ENCODE measurements at regions not wholly inside any gene's neighbourhood (a gene's known extent, or its start where the extent isn't known, plus 50 kb on each side); places are given as distances from the start of the nearest gene placed in this dataset.

GRCh38 chr5:93179466-93179865 is 401.6 kb downstream of the NR2F1-AS1 start:
- H3K4me3 ChIP-seq (ENCODE audit: low read length in 3 of 3) = no peak overlapping the region
- H3K4me1 ChIP-seq (ENCODE audit: control insufficient read depth in 2 of 3, insufficient read depth in 2 of 3, low read depth in 1 of 3, low read length in 3 of 3) = no peaks in the 10 kb centered on the region
- intact Hi-C loops (cut with DNase I) = no loop called here
- no peaks in the 10 kb centered on the region for H3K9me3 ChIP-seq (ENCODE audit: control insufficient read depth in 2 of 3, insufficient read depth in 1 of 3, low read length in 3 of 3)
- H3K27me3 ChIP-seq (ENCODE audit: control insufficient read depth, insufficient read depth, low read length) = no peaks in the 10 kb centered on the region
- H3K9ac ChIP-seq (ENCODE audit: low read length in 3 of 3) = no peak overlapping the region
- TF ChIP-seq, protein P1, sequence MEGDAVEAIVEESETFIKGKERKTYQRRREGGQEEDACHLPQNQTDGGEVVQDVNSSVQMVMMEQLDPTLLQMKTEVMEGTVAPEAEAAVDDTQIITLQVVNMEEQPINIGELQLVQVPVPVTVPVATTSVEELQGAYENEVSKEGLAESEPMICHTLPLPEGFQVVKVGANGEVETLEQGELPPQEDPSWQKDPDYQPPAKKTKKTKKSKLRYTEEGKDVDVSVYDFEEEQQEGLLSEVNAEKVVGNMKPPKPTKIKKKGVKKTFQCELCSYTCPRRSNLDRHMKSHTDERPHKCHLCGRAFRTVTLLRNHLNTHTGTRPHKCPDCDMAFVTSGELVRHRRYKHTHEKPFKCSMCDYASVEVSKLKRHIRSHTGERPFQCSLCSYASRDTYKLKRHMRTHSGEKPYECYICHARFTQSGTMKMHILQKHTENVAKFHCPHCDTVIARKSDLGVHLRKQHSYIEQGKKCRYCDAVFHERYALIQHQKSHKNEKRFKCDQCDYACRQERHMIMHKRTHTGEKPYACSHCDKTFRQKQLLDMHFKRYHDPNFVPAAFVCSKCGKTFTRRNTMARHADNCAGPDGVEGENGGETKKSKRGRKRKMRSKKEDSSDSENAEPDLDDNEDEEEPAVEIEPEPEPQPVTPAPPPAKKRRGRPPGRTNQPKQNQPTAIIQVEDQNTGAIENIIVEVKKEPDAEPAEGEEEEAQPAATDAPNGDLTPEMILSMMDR (IDR thresholded peaks at IDR 0.05; ENCODE audit: borderline replicate concordance, extremely low read depth, insufficient read depth) = no peak
- H3K27ac ChIP-seq (ENCODE audit: low read depth in 2 of 2, low read length in 2 of 2) = no peak overlapping the region
- DNase-seq (no peak), FAIRE-seq (no peak)
- no peaks in the 10 kb centered on the region for H3K36me3 ChIP-seq (ENCODE audit: control insufficient read depth in 2 of 3, insufficient read depth in 3 of 3, low read length in 3 of 3)

- Histone ChIP-seq H3K4me1 (ENCODE audit: control insufficient read depth in 2 of 3, insufficient read depth in 2 of 3, low read depth in 1 of 3, low read length in 3 of 3) (no peaks in the 10 kb centered on the region), H3K27ac (ENCODE audit: low read depth in 2 of 2, low read length in 2 of 2) (no peak overlapping the region), H3K9me3 (ENCODE audit: control insufficient read depth in 2 of 3, insufficient read depth in 1 of 3, low read length in 3 of 3) (no peaks in the 10 kb centered on the region), H3K36me3 (ENCODE audit: control insufficient read depth in 2 of 3, insufficient read depth in 3 of 3, low read length in 3 of 3) (no peaks in the 10 kb centered on the region), H3K27me3 (ENCODE audit: control insufficient read depth, insufficient read depth, low read length) (no peaks in the 10 kb centered on the region), H3K4me3 (ENCODE audit: low read length in 3 of 3) (no peak overlapping the region), H3K9ac (ENCODE audit: low read length in 3 of 3) (no peak overlapping the region)
- intact Hi-C loops (cut with DNase I) = no loop called here
- FAIRE-seq (no peak), DNase-seq (no peak)
- TF ChIP-seq, protein P1 (IDR thresholded peaks at IDR 0.05; ENCODE audit: borderline replicate concordance, extremely low read depth, insufficient read depth) = no peak
These were observed 406.1 kb downstream of the NR2F1-AS1 start for GRCh38 chr5:93174930-93175329.

DNA sequence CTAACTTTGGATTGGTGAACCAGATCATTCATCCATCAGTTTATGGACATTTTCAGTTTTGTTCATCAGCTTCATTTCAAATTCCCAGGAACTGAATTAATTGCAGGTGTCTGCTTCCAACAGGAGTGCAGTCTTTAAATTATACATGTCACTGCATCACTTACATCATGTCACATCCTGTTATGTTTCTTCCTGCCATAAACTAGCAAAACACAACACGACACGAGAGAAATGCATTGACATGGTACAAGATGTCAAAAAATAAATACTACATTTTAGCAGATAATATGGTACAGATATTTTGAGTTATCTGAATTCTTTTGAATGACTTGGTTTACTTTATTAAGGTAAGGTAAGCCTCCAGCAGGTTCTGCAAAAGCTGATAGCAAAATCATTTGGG is 415.5 kb downstream of the NR2F1-AS1 start:
- no peaks in the 10 kb centered on the region for H3K36me3 ChIP-seq (ENCODE audit: control insufficient read depth in 2 of 3, insufficient read depth in 3 of 3, low read length in 3 of 3)
- intact Hi-C loops (cut with DNase I) = no loop called here
- H3K9ac ChIP-seq (ENCODE audit: low read length in 3 of 3) = no peak overlapping the region
- TF ChIP-seq, protein P1 (IDR thresholded peaks at IDR 0.05; ENCODE audit: borderline replicate concordance, extremely low read depth, insufficient read depth) = no peak
- no peak overlapping the region for H3K4me3 ChIP-seq (ENCODE audit: low read length in 3 of 3)
- H3K4me1 ChIP-seq (ENCODE audit: control insufficient read depth in 2 of 3, insufficient read depth in 2 of 3, low read depth in 1 of 3, low read length in 3 of 3) = peaks cover 5 to 13% (median 5%) of the 10 kb centered on the region in 3 donors
- no peaks in the 10 kb centered on the region for H3K9me3 ChIP-seq (ENCODE audit: control insufficient read depth in 2 of 3, insufficient read depth in 1 of 3, low read length in 3 of 3)
- FAIRE-seq = no peak
- DNase-seq = no peak
- H3K27ac ChIP-seq (ENCODE audit: low read depth in 2 of 2, low read length in 2 of 2) = no peak overlapping the region
- no peaks in the 10 kb centered on the region for H3K27me3 ChIP-seq (ENCODE audit: control insufficient read depth, insufficient read depth, low read length)

GRCh38 chr5:93164690-93165089 is 416.3 kb downstream of the NR2F1-AS1 start:
- H3K4me1 ChIP-seq (ENCODE audit: control insufficient read depth in 2 of 3, insufficient read depth in 2 of 3, low read depth in 1 of 3, low read length in 3 of 3) = peaks cover 5 to 13% (median 5%) of the 10 kb centered on the region in 3 donors
- no peak overlapping the region for H3K9ac ChIP-seq (ENCODE audit: low read length in 3 of 3)
- no peak for FAIRE-seq
- no peaks in the 10 kb centered on the region for H3K36me3 ChIP-seq (ENCODE audit: control insufficient read depth in 2 of 3, insufficient read depth in 3 of 3, low read length in 3 of 3)
- intact Hi-C loops (cut with DNase I) = no loop called here
- TF ChIP-seq, protein P1 (IDR thresholded peaks at IDR 0.05; ENCODE audit: borderline replicate concordance, extremely low read depth, insufficient read depth) = no peak
- H3K4me3 ChIP-seq (ENCODE audit: low read length in 3 of 3) = no peak overlapping the region
- H3K27ac ChIP-seq (ENCODE audit: low read depth in 2 of 2, low read length in 2 of 2) = no peak overlapping the region
- no peaks in the 10 kb centered on the region for H3K9me3 ChIP-seq (ENCODE audit: control insufficient read depth in 2 of 3, insufficient read depth in 1 of 3, low read length in 3 of 3)
- DNase-seq = peak in 2 of 5 donors; percentile 28 to 39
- no peaks in the 10 kb centered on the region for H3K27me3 ChIP-seq (ENCODE audit: control insufficient read depth, insufficient read depth, low read length)
